Endothelial cell of umbilical vein (primary cell): ENCODE measurements at regions not wholly inside any gene's neighbourhood (a gene's known extent, or its start where the extent isn't known, plus 50 kb on each side); places are given as distances from the start of the nearest gene placed in this dataset.

ENCODE experiments used
- BruUV-seq: library from RNA; stranded (reverse); fragments of 400-500 nt; replicated peaks from 2 replicates; lab custom pipeline; 2021; lab: Mats Ljungman, UMichigan
- CTCF ChIA-PET: fragments of 300-600, 350-600 bp; sonication (Branson Sonifier 250); formaldehyde crosslinking; loops from one replicate; lab custom pipeline; 2021; ENCODE audit warnings: antibody characterized with exemption, inconsistent platforms; lab: Charles Lee
- POLR2A ChIA-PET: fragments of 300-600, 350-600 bp; sonication (Branson Sonifier 250); formaldehyde crosslinking; loops from one replicate; lab custom pipeline; 2021; ENCODE audit warnings: antibody characterized with exemption, inconsistent platforms; lab: Charles Lee
- DNase-seq: peaks from one replicate; pipeline ENCODE4 v3.0.0-alpha.2; 2011; ENCODE audit warnings: low read depth, low spot score
- FAIRE-seq: peaks from 2 replicates; lab custom pipeline; 2011; peaks lifted over from hg19 to GRCh38; lab: Jason Lieb, UNC
- H2AFZ ChIP-seq: 2 replicates; pipeline ENCODE4 v1.6.0; 2012; ENCODE audit warnings: low read depth, low read length, control low read depth, inconsistent platforms
- H3K27ac ChIP-seq: 2 replicates; pipeline ENCODE4 v1.5.1; 2011; ENCODE audit warnings: low read depth, mild to moderate bottlenecking, control low read depth, low read length, moderate library complexity; ENCODE audit not compliant: insufficient read depth
- H3K27me3 ChIP-seq, 2 experiments: 2 replicates each; pipeline versions ENCODE4 v1.6.0 to v1.6.1; 2011; ENCODE audit warnings: low read length in 2 of 2, mixed read lengths in 1 of 2; ENCODE audit not compliant: control insufficient read depth in 2 of 2, insufficient read depth in 2 of 2
- H3K36me3 ChIP-seq, 2 experiments: 2 replicates in 1 of 2; 3 replicates in 1 of 2; pipeline ENCODE4 v1.5.1; 2011; ENCODE audit warnings: low read length in 2 of 2, mild to moderate bottlenecking in 1 of 2, moderate library complexity in 1 of 2; ENCODE audit not compliant: control insufficient read depth in 2 of 2, insufficient read depth in 2 of 2; ENCODE audit errors: extremely low read depth in 1 of 2
- H3K4me1 ChIP-seq: 3 replicates; pipeline ENCODE4 v1.5.1; 2011; ENCODE audit warnings: mild to moderate bottlenecking, low read length; ENCODE audit not compliant: control insufficient read depth, insufficient read depth; ENCODE audit errors: extremely low read depth
- H3K4me2 ChIP-seq: 2 replicates; pipeline ENCODE4 v1.6.1; 2011; ENCODE audit warnings: low read length, control low read depth, mixed read lengths; ENCODE audit not compliant: insufficient read depth
- H3K4me3 ChIP-seq, 3 experiments: fragments of 200-600 bp in 1 of 3; sonication (generic), shearing (Covaris generic) in 1 of 3; replicated peaks in 1 of 3; 2 replicates each; pipeline ENCODE4 v1.5.1; 2011 to 2016; ENCODE audit warnings: control low read depth in 3 of 3, low read length in 3 of 3, mild to moderate bottlenecking in 2 of 3, inconsistent platforms in 1 of 3, low read depth in 1 of 3, moderate library complexity in 1 of 3; ENCODE audit not compliant: insufficient read depth in 1 of 3
- H3K79me2 ChIP-seq: 2 replicates; pipeline ENCODE4 v1.6.0; 2012; ENCODE audit warnings: low read length, inconsistent platforms; ENCODE audit not compliant: control insufficient read depth, insufficient read depth
- H3K9ac ChIP-seq: replicated peaks from 2 replicates; pipeline ENCODE3; 2011; ENCODE audit warnings: low read length, control low read depth; ENCODE audit not compliant: insufficient read depth; ENCODE audit errors: extremely low read depth
- H3K9me1 ChIP-seq: replicated peaks from 3 replicates; pipeline ENCODE4 v1.6.0; 2011; ENCODE audit warnings: mild to moderate bottlenecking, low read length; ENCODE audit not compliant: control insufficient read depth, insufficient read depth; ENCODE audit errors: extremely low read depth
- H3K9me3 ChIP-seq: replicated peaks from 2 replicates; pipeline ENCODE4 v1.5.1; 2012; ENCODE audit warnings: low read length, inconsistent platforms; ENCODE audit not compliant: control insufficient read depth, insufficient read depth
- H4K20me1 ChIP-seq: replicated peaks from 2 replicates; pipeline ENCODE3; 2011; ENCODE audit warnings: mild to moderate bottlenecking, low read length; ENCODE audit not compliant: control insufficient read depth, insufficient read depth; ENCODE audit errors: extremely low read depth
- EZH2 ChIP-seq: IDR thresholded peaks from 2 replicates; pipeline ENCODE4 v1.6.1; 2012; ENCODE audit warnings: borderline replicate concordance, low read depth, mild to moderate bottlenecking, moderate library complexity, low read length, inconsistent platforms; ENCODE audit not compliant: severe bottlenecking
- FOS ChIP-seq: IDR thresholded peaks from 2 replicates; pipeline ENCODE4 v1.6.1; 2011; ENCODE audit warnings: mild to moderate bottlenecking, low read length, moderate library complexity, borderline replicate concordance; ENCODE audit not compliant: insufficient read depth
- GATA2 ChIP-seq: IDR thresholded peaks from 2 replicates; pipeline ENCODE4 v1.7.0; 2011; ENCODE audit warnings: low read depth, mild to moderate bottlenecking, moderate library complexity, mixed read lengths, low read length; ENCODE audit not compliant: insufficient read length, insufficient read depth
- JUN ChIP-seq: IDR thresholded peaks from 2 replicates; pipeline ENCODE4 v1.6.1; 2011; ENCODE audit warnings: borderline replicate concordance, low read depth; ENCODE audit not compliant: insufficient read length, insufficient read depth
- MYC ChIP-seq: IDR thresholded peaks from one replicate; pipeline ENCODE4 v1.6.1; 2011; ENCODE audit warnings: mild to moderate bottlenecking, low read depth, low read length
- POLR2A ChIP-seq: IDR thresholded peaks from 2 replicates; pipeline ENCODE4 v1.6.1; 2012; ENCODE audit warnings: low read depth, mild to moderate bottlenecking, control low read depth, low read length
- POLR2AphosphoS5 ChIP-seq: IDR thresholded peaks from 2 replicates; pipeline ENCODE4 v1.6.1; 2012; ENCODE audit warnings: low read depth, mild to moderate bottlenecking, control low read depth, low read length, moderate library complexity; ENCODE audit not compliant: insufficient read depth
- dilution Hi-C: fragments of 300-500 bp; cut with MboI; formaldehyde crosslinking; loops from one replicate; pipeline ENCODE4 v1.15.0; 2019; ENCODE audit warnings: low sequenced_read_pairs; ENCODE audit not compliant: extremely low pct_ligation_motif_present
- intact Hi-C: fragments of 100-400 bp; cut with micrococcal nuclease; formaldehyde crosslinking; loops from one replicate; pipeline ENCODE4 v1.10.0; 2022
- TF ChIP-seq, protein P1 (sequence below): IDR thresholded peaks from 2 replicates; pipeline ENCODE4 v1.6.1; 2011; ENCODE audit not compliant: insufficient read depth, insufficient read length
- TF ChIP-seq, protein P2 (sequence below), 2 donors: IDR thresholded peaks; 1 replicate in 1 of 2; 2 replicates in 1 of 2; pipeline ENCODE4 v1.5.1; 2011; ENCODE audit warnings: low read length in 2 of 2, mild to moderate bottlenecking in 2 of 2, moderate library complexity in 2 of 2, control low read depth in 1 of 2, inconsistent platforms in 1 of 2, low read depth in 1 of 2; ENCODE audit not compliant: insufficient read depth in 1 of 2; ENCODE audit errors: extremely low read depth in 1 of 2

DNA sequence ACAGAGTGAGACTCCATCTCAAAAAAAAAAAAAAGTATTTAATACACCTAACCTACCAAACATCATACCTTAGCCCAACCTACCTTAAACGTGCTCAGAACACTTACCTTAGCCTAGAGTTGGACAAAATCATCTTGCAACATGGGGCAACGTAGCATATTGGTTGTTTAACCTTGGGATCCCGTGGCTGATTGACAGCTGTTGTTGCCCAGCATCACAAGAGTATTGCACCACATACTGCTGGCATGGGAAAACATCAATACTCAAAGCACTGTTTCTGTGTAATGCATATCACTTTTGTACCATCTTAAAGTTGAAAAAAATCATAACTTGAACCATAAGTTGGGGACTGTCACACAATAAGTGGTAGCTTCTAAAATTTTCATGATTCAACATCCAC lies 73.8 kb upstream of the MIR17HG start:
- intact Hi-C loops, result no loop called here
- no peak overlapping the region for H3K27ac ChIP-seq
- no peak overlapping the region for H3K9ac ChIP-seq
- TF ChIP-seq FOS (no peak), POLR2A (no peak), MYC (no peak), POLR2AphosphoS5 (no peak), JUN (no peak), GATA2 (no peak), EZH2 (no peak)
- TF ChIP-seq, protein P1, sequence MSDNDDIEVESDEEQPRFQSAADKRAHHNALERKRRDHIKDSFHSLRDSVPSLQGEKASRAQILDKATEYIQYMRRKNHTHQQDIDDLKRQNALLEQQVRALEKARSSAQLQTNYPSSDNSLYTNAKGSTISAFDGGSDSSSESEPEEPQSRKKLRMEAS, result no peak
- TF ChIP-seq, protein P2, sequence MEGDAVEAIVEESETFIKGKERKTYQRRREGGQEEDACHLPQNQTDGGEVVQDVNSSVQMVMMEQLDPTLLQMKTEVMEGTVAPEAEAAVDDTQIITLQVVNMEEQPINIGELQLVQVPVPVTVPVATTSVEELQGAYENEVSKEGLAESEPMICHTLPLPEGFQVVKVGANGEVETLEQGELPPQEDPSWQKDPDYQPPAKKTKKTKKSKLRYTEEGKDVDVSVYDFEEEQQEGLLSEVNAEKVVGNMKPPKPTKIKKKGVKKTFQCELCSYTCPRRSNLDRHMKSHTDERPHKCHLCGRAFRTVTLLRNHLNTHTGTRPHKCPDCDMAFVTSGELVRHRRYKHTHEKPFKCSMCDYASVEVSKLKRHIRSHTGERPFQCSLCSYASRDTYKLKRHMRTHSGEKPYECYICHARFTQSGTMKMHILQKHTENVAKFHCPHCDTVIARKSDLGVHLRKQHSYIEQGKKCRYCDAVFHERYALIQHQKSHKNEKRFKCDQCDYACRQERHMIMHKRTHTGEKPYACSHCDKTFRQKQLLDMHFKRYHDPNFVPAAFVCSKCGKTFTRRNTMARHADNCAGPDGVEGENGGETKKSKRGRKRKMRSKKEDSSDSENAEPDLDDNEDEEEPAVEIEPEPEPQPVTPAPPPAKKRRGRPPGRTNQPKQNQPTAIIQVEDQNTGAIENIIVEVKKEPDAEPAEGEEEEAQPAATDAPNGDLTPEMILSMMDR (IDR thresholded peaks at IDR 0.05; ENCODE audit: extremely low read depth in 1 of 2, insufficient read depth in 1 of 2, low read depth in 1 of 2, low read length in 2 of 2), result no peak
- BruUV-seq, result no TSS peak
- H3K4me3 ChIP-seq, result no peak overlapping the region
- H3K79me2 ChIP-seq, result no peaks in the 10 kb centered on the region
- dilution Hi-C loops, result no loop called here
- no peaks in the 10 kb centered on the region for H3K36me3 ChIP-seq
- H3K9me3 ChIP-seq, result no peaks in the 10 kb centered on the region
- no peaks in the 10 kb centered on the region for H3K9me1 ChIP-seq
- ChIA-PET CTCF (no interaction called here), POLR2A (no interaction called here)
- FAIRE-seq (no peak), DNase-seq (no peak)
- no peaks in the 10 kb centered on the region for H4K20me1 ChIP-seq
- H3K27me3 ChIP-seq, result no peaks in the 10 kb centered on the region
- no peak overlapping the region for H3K4me2 ChIP-seq
- H2AFZ ChIP-seq, result no peak overlapping the region
- H3K4me1 ChIP-seq, result peaks cover 16% of the 10 kb centered on the region
